ENCODE measurements at regions not wholly inside any gene's neighbourhood (a gene's known extent, or its start where the extent isn't known, plus 50 kb on each side); places are given as distances from the start of the nearest gene placed in this dataset.

DNA sequence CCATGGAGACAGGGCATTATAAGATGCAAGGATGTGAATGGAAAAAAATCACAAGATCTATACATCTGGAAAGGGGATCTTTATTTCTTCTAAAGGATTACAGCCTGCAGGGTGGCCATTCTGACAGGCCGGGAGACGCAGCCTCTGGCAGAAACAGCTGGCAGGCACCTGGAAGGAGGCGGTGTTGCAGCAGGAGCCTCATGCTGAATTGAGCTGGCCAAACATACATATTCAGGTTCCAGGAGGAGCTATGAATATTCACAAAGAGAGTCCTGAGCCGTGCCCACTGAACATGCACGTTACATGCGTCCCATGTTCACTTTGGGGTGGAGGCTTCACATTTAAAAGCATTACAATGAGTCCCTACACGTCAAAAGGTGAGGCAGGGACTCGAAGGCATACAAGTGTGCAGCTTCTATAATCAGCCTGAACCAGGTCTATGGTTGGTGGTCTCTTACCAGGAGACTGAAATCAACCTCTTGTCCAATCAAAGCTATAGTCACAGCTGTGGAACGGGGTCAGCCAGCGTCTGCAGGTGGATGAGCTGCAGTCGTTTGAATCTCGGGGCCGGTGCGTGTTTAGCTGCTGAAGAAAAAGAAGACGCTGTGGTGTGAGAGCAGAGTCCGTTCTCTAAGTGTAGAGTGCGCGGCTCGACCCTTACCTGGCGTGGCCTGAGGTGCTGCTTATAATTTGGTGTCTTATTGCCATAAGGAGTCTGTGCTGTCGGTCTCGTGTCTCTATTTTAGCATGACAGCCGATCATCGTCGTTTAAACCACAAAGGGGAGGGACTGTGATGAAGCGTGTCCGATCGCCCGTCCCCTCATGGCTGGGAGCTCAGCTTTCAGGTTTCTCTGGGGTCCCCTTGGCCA, 183.0 kb downstream of the ETS2 start:
- intact Hi-C loops (cut with DNase I): loop anchor here in 3 of 10 donors (5.0 kb wide), 3 partner anchors 61 to 181 kb away; partner anchors contain the start of gene ETS2 (in 3 of the 3)
- peak overlapping the region in 4 of 10 donors; percentile 55 to 96 (median 86) for H3K27ac ChIP-seq

DNA sequence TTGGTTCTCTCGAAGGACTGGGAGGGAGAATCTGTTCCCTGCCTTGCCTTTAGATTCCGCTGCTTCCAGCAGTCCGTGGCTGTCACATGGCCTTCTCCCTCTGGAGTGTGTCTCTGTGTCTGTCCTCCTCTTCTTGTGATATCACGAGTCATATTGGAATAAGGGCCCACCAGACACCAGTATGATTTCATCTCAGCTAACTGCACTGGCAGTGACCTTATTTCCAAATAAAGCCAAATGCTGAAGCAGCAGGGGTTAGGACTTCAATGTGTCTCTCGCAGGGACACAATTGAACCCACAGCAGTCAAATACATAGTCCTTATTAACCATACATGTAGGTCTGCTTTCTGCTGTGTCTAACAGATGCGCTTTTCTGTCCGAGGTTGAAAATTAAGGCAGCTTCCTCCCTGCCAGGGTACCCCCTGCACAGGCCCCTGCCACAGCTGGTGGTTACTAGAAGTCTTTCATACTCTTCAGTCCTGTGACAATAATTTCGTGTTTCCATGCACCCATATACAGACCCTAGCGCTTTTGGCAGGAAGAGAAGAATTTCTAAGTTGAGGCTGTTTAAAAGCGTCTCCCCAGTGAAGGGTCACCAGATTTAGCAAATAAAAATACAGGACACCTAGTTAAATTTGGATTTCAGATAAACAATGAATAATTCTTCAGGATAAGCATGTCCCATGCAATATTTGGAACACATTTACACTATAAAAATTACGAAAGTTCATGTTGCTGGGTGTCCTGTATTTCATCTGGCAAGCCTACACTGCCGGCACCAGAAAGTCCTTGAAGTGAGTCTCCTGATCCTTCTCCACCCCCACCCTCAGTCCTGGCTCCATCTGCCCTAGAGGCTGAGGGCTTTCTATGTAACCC, 182.1 kb downstream of the ETS2 start:
- H3K4me3 ChIP-seq: peak overlapping the region in 1 of 10 donors; percentile 5
- H3K27me3 ChIP-seq: peaks cover 0 to 5% (median 0%) of the 10 kb centered on the region in 7 donors
- peak overlapping the region in 6 of 10 donors; percentile 18 to 67 (median 53) for H3K27ac ChIP-seq
- no peak for DNase-seq
- ATAC-seq: peak in 6 of 8 donors; percentile 18 to 46 (median 30)
- TF ChIP-seq, protein P1, sequence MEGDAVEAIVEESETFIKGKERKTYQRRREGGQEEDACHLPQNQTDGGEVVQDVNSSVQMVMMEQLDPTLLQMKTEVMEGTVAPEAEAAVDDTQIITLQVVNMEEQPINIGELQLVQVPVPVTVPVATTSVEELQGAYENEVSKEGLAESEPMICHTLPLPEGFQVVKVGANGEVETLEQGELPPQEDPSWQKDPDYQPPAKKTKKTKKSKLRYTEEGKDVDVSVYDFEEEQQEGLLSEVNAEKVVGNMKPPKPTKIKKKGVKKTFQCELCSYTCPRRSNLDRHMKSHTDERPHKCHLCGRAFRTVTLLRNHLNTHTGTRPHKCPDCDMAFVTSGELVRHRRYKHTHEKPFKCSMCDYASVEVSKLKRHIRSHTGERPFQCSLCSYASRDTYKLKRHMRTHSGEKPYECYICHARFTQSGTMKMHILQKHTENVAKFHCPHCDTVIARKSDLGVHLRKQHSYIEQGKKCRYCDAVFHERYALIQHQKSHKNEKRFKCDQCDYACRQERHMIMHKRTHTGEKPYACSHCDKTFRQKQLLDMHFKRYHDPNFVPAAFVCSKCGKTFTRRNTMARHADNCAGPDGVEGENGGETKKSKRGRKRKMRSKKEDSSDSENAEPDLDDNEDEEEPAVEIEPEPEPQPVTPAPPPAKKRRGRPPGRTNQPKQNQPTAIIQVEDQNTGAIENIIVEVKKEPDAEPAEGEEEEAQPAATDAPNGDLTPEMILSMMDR (IDR thresholded peaks at IDR 0.05): no peak
- no peaks in the 10 kb centered on the region for H3K9me3 ChIP-seq
- WGBS, 2 donors: 45 to 50% methylated on average over 12 of the region's 12 CpGs
- peaks cover 30 to 87% (median 83%) of the 10 kb centered on the region in 9 donors for H3K4me1 ChIP-seq
- H3K36me3 ChIP-seq: no peaks in the 10 kb centered on the region
- intact Hi-C loops (cut with DNase I): loop anchor here in 3 of 10 donors (5.0 kb wide), 3 partner anchors 61 to 181 kb away; partner anchors contain the start of gene ETS2 (in 3 of the 3)

More for the DNA sequence above, 183.0 kb downstream of the ETS2 start:
- TF ChIP-seq, protein P1 (IDR thresholded peaks at IDR 0.05): no peak
- ATAC-seq: no peak
- Histone ChIP-seq H3K4me1 (peaks cover 35 to 96% (median 92%) of the 10 kb centered on the region in 9 donors), H3K4me3 (no peak overlapping the region), H3K9me3 (no peaks in the 10 kb centered on the region), H3K27me3 (peaks cover 0 to 5% (median 0%) of the 10 kb centered on the region in 7 donors), H3K36me3 (no peaks in the 10 kb centered on the region)
- no peak for DNase-seq
- WGBS, 2 donors: 89 to 90% methylated on average over 29 of the region's 29 CpGs

DNA sequence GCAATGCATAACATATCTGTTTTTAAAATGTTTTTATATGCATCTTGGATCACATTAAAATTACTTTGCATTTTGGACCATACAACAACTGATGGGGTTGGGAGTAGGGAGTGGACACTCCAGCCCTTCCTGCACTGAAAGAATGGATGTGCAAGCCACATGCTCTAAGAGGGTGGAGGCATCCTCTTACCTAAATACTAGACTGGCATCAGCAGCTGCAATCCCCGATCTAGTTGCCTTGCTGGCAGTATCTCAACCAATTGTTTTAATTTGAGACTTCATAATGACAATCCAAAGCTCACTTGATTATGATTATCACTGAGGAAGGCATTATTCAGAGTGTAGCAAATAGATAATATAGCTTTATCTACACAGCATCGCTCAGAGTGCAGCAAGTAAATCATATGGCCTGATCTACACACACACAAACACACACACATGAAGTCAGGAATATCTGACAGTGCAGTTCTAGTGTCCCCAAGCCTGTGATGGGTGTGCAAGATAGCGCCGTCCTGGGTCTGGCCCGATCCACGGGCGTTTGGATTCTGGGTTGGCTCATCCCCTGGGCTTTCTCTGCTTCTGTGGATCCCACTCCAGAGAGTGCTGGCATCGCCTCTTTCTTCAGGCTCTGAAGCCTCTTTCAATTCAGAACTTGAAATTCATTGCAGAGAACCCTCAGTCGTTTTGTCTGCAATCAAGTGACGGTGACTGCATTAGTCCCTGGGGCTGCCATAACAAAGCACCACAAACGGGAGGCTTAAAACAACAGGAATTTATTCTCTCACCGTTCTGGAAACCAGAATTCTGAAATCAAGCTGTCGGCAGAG, 181.3 kb downstream of the ETS2 start:
- WGBS, 2 donors: 50 to 57% methylated on average over 13 of the region's 13 CpGs
- ATAC-seq: no peak
- Histone ChIP-seq H3K27me3 (peaks cover 0 to 5% (median 0%) of the 10 kb centered on the region in 7 donors), H3K27ac (peak overlapping the region in 6 of 10 donors; percentile 18 to 82 (median 53)), H3K4me1 (peaks cover 26 to 78% (median 74%) of the 10 kb centered on the region in 9 donors), H3K4me3 (peak overlapping the region in 1 of 10 donors; percentile 5), H3K36me3 (no peaks in the 10 kb centered on the region), H3K9me3 (no peaks in the 10 kb centered on the region)
- intact Hi-C loops (cut with DNase I): loop anchor here in 3 of 10 donors (5.0 kb wide), 3 partner anchors 60 to 180 kb away; partner anchors contain the start of gene ETS2 (in 3 of the 3)
- DNase-seq: no peak
- TF ChIP-seq, protein P1 (IDR thresholded peaks at IDR 0.05): no peak
